Mesendoderm (in vitro differentiated cells): ENCODE measurements at regions not wholly inside any gene's neighbourhood (a gene's known extent, or its start where the extent isn't known, plus 50 kb on each side); places are given as distances from the start of the nearest gene placed in this dataset.

ENCODE experiments used
- DNase-seq: peaks from one replicate; pipeline ENCODE4 v3.0.0; 2013
- H2AK5ac ChIP-seq: 2 replicates; pipeline ENCODE4 v1.6.1; 2013; ENCODE audit warnings: low read length, inconsistent platforms
- H2BK120ac ChIP-seq: 2 replicates; pipeline ENCODE4 v1.6.1; 2013; ENCODE audit warnings: low read depth, mild to moderate bottlenecking, low read length, moderate library complexity, mixed read lengths
- H2BK15ac ChIP-seq: replicated peaks from 2 replicates; pipeline ENCODE4 v1.6.1; 2013; ENCODE audit warnings: low read depth, mild to moderate bottlenecking, moderate library complexity
- H2BK5ac ChIP-seq: 2 replicates; pipeline ENCODE4 v1.6.1; 2013; ENCODE audit warnings: low read length, inconsistent platforms
- H3K18ac ChIP-seq: 2 replicates; pipeline ENCODE4 v1.6.1; 2013; ENCODE audit warnings: mild to moderate bottlenecking, low read length, mixed read lengths
- H3K23ac ChIP-seq: one replicate; pipeline ENCODE4 v1.6.1; 2013; ENCODE audit warnings: low read length
- H3K27ac ChIP-seq: 2 replicates; pipeline ENCODE4 v1.5.1; 2013; ENCODE audit warnings: low read depth, mild to moderate bottlenecking, inconsistent platforms, low read length, moderate library complexity
- H3K27me3 ChIP-seq: 2 replicates; pipeline ENCODE4 v1.6.1; 2013; ENCODE audit warnings: low read length, control low read depth, mild to moderate bottlenecking, inconsistent platforms; ENCODE audit not compliant: insufficient read depth, poor library complexity
- H3K36me3 ChIP-seq: 2 replicates; pipeline ENCODE4 v1.6.1; 2013; ENCODE audit warnings: low read length, inconsistent platforms; ENCODE audit not compliant: control insufficient read depth, insufficient read depth
- H3K4ac ChIP-seq: one replicate; pipeline ENCODE4 v1.6.1; 2013; ENCODE audit warnings: low read depth, mild to moderate bottlenecking, low read length, moderate library complexity
- H3K4me1 ChIP-seq: 2 replicates; pipeline ENCODE4 v1.6.1; 2013; ENCODE audit warnings: low read depth, low read length, inconsistent platforms; ENCODE audit not compliant: control insufficient read depth
- H3K4me2 ChIP-seq: 2 replicates; pipeline ENCODE4 v1.6.1; 2013; ENCODE audit warnings: low read length
- H3K4me3 ChIP-seq: 2 replicates; pipeline ENCODE4 v1.5.1; 2013; ENCODE audit warnings: mild to moderate bottlenecking, low read length
- H3K56ac ChIP-seq: one replicate; pipeline ENCODE4 v1.6.1; 2013; ENCODE audit warnings: low read length
- H3K79me1 ChIP-seq: 2 replicates; pipeline ENCODE4 v1.6.1; 2013; ENCODE audit warnings: low read length, inconsistent platforms
- H3K79me2 ChIP-seq: 2 replicates; pipeline ENCODE4 v1.6.1; 2013; ENCODE audit warnings: mild to moderate bottlenecking, low read length; ENCODE audit not compliant: control insufficient read depth, insufficient read depth
- H3K9ac ChIP-seq: 2 replicates; pipeline ENCODE4 v1.6.1; 2013; ENCODE audit warnings: low read length, inconsistent platforms
- H4K5ac ChIP-seq: one replicate; pipeline ENCODE4 v1.6.1; 2013; ENCODE audit warnings: low read length
- H4K8ac ChIP-seq: one replicate; pipeline ENCODE4 v1.6.1; 2013; ENCODE audit warnings: low read depth, mild to moderate bottlenecking, control low read depth, low read length, moderate library complexity
- WGBS: extraction: QIAGEN DNeasy Blood & Tissue Kit; methylation state at CpG from one replicate; pipeline ENCODE4 v1.1.7; 2013; ENCODE audit warnings: low lambda C conversion rate, missing lambda C conversion rate; ENCODE audit not compliant: insufficient coverage; ENCODE audit errors: extremely low coverage; 5-methylcytosine and 5-hydroxymethylcytosine counted together

DNA sequence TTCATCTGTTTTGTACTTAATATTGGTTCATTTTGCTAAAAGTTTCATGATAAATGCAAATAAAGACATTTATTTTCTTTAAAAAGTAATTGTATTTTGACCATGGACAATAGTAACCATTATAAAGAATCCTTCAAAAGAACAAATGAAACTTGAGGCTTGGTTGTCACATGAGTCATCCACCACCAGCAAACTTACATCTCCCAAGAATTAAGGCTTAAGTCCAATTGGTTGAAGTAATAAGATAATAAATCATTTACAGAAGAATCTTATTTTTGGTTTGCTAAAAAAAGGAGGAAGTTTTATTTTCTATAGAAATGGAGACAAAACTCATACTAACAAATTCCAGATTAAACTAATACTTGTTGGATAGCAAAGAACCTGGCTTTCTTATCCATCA lies 84.8 kb upstream of the KITLG start:
- Histone ChIP-seq H3K27me3 (no peaks in the 10 kb centered on the region), H3K4me3 (no peak overlapping the region), H3K79me1 (no peaks in the 10 kb centered on the region), H4K5ac (no peak overlapping the region), H2BK15ac (no peak overlapping the region), H3K18ac (no peak overlapping the region), H3K79me2 (no peaks in the 10 kb centered on the region), H3K9ac (no peak overlapping the region), H3K36me3 (no peaks in the 10 kb centered on the region), H3K4ac (no peak overlapping the region), H4K8ac (no peak overlapping the region), H2AK5ac (no peak overlapping the region), H3K27ac (no peak overlapping the region), H3K23ac (no peak overlapping the region), H2BK5ac (no peak overlapping the region), H2BK120ac (no peak overlapping the region), H3K4me1 (no peaks in the 10 kb centered on the region), H3K4me2 (no peak overlapping the region), H3K56ac (no peak overlapping the region)
- DNase-seq = no peak

GRCh38 chr12:88662961-88663360 lies 82.7 kb upstream of the KITLG start:
- Histone ChIP-seq H4K5ac (no peak overlapping the region), H2BK5ac (no peak overlapping the region), H4K8ac (no peak overlapping the region), H3K18ac (no peak overlapping the region), H2BK120ac (no peak overlapping the region), H3K36me3 (no peaks in the 10 kb centered on the region), H2AK5ac (no peak overlapping the region), H3K79me1 (no peaks in the 10 kb centered on the region), H2BK15ac (no peak overlapping the region), H3K4me3 (no peak overlapping the region), H3K23ac (no peak overlapping the region), H3K27ac (no peak overlapping the region), H3K9ac (no peak overlapping the region), H3K79me2 (no peaks in the 10 kb centered on the region), H3K56ac (no peak overlapping the region), H3K4ac (no peak overlapping the region), H3K27me3 (no peaks in the 10 kb centered on the region), H3K4me1 (no peaks in the 10 kb centered on the region), H3K4me2 (no peak overlapping the region)
- no CpG with 5 or more reads among the region's 1 CpG for WGBS
- no peak for DNase-seq

- Histone ChIP-seq H2BK5ac (no peak overlapping the region), H3K23ac (no peak overlapping the region), H3K4ac (no peak overlapping the region), H3K4me2 (no peak overlapping the region), H3K27ac (no peak overlapping the region), H3K4me1 (no peaks in the 10 kb centered on the region), H2AK5ac (no peak overlapping the region), H2BK15ac (no peak overlapping the region), H3K36me3 (no peaks in the 10 kb centered on the region), H3K56ac (no peak overlapping the region), H4K5ac (no peak overlapping the region), H3K4me3 (no peak overlapping the region), H3K79me1 (no peaks in the 10 kb centered on the region), H3K18ac (no peak overlapping the region), H2BK120ac (no peak overlapping the region), H3K79me2 (no peaks in the 10 kb centered on the region), H4K8ac (no peak overlapping the region), H3K9ac (no peak overlapping the region), H3K27me3 (no peaks in the 10 kb centered on the region)
- no peak for DNase-seq
- no CpG with 5 or more reads among the region's 1 CpG for WGBS
Measured at GRCh38 chr12:88662093-88662492, 81.8 kb upstream of the KITLG start.

DNA sequence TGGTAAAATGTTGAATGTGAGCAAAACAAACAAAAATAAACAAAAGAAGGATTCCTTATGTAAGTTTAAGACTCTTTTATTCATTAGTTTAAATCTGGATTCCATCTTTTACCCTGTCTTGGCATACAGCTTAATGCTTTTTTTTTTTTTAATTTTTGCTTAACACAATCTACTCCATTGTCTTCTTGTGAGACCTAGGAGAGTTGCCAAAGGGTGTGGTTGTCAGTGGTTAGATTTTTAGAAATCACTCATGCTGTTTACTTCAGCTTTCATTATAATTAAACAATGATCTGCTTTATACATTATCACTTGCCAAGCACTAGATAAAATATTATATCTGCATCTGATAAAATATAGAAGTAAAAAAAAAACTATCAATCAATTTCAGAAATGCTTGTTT lies 77.7 kb upstream of the KITLG start:
- no peak overlapping the region for H2BK5ac ChIP-seq
- no peak overlapping the region for H4K5ac ChIP-seq
- no peak overlapping the region for H2BK120ac ChIP-seq
- H2BK15ac ChIP-seq = no peak overlapping the region
- no peak overlapping the region for H3K27ac ChIP-seq
- no peak overlapping the region for H3K56ac ChIP-seq
- no peak for DNase-seq
- H3K4me2 ChIP-seq = no peak overlapping the region
- no peaks in the 10 kb centered on the region for H3K4me1 ChIP-seq
- H3K79me2 ChIP-seq = no peaks in the 10 kb centered on the region
- no peak overlapping the region for H3K18ac ChIP-seq
- no peaks in the 10 kb centered on the region for H3K36me3 ChIP-seq
- H4K8ac ChIP-seq = no peak overlapping the region
- no peaks in the 10 kb centered on the region for H3K27me3 ChIP-seq
- no peak overlapping the region for H3K23ac ChIP-seq
- H3K79me1 ChIP-seq = no peaks in the 10 kb centered on the region
- H2AK5ac ChIP-seq = no peak overlapping the region
- H3K4me3 ChIP-seq = no peak overlapping the region
- no peak overlapping the region for H3K4ac ChIP-seq
- H3K9ac ChIP-seq = no peak overlapping the region

DNA sequence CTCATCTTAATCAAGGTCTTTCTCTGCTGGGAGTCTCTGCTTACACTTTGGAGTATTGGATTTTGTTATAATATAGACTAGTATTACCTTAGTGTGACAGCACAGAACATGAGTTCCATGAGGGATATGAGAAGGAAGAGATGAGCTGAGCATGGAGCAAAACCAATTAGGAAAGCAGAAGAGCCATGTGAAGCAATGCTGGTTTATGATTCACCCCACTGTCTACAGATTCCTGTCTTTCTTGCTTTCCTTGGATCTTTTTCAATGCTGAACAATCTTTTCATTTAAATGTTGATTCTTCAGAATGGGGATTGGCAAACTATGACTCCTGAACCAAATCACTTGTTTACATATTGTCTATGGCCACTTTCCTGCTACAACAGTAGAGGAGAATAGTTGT lies 70.4 kb upstream of the KITLG start:
- Histone ChIP-seq H2BK120ac (no peak overlapping the region), H3K79me2 (no peaks in the 10 kb centered on the region)
- no peak for DNase-seq

DNA sequence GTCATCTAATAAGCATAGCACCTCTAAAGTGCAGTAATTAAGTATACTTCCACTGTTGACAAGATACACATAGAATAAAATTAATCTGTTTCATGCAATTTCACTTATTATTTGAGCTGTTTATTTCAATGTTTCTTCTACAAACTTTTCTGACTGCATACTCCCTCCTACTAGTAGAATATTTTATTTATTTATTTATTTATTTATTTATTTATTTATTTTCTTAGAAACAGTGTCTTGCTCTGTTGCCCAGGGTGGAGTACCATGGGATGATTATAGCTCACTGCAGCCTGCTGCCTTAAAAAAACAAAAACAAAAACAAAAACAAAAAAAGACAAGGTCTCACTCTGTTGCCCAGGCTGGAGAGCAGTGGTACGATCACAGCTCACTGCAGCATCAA lies 68.4 kb upstream of the KITLG start:
- H3K4me2 ChIP-seq = no peak overlapping the region
- no peaks in the 10 kb centered on the region for H3K79me1 ChIP-seq
- no CpG with 5 or more reads among the region's 1 CpG for WGBS
- H3K4ac ChIP-seq = no peak overlapping the region
- no peak overlapping the region for H4K8ac ChIP-seq
- DNase-seq = no peak
- H3K9ac ChIP-seq = no peak overlapping the region
- H3K56ac ChIP-seq = no peak overlapping the region
- H4K5ac ChIP-seq = no peak overlapping the region
- no peak overlapping the region for H3K23ac ChIP-seq
- H2BK120ac ChIP-seq = no peak overlapping the region
- no peaks in the 10 kb centered on the region for H3K36me3 ChIP-seq
- no peak overlapping the region for H3K18ac ChIP-seq
- no peaks in the 10 kb centered on the region for H3K4me1 ChIP-seq
- no peaks in the 10 kb centered on the region for H3K79me2 ChIP-seq
- no peak overlapping the region for H2AK5ac ChIP-seq
- no peak overlapping the region for H2BK15ac ChIP-seq
- no peak overlapping the region for H2BK5ac ChIP-seq
- no peak overlapping the region for H3K4me3 ChIP-seq
- no peaks in the 10 kb centered on the region for H3K27me3 ChIP-seq
- no peak overlapping the region for H3K27ac ChIP-seq

More for the DNA sequence above, 70.4 kb upstream of the KITLG start:
- H3K4ac ChIP-seq = no peak overlapping the region
- no peak overlapping the region for H2BK15ac ChIP-seq
- no peak overlapping the region for H4K8ac ChIP-seq
- H4K5ac ChIP-seq = no peak overlapping the region
- H3K18ac ChIP-seq = no peak overlapping the region
- H3K4me2 ChIP-seq = no peak overlapping the region
- H3K4me3 ChIP-seq = no peak overlapping the region
- no peaks in the 10 kb centered on the region for H3K4me1 ChIP-seq
- no peak overlapping the region for H3K23ac ChIP-seq
- H3K27me3 ChIP-seq = no peaks in the 10 kb centered on the region
- no peak overlapping the region for H3K9ac ChIP-seq
- H3K79me1 ChIP-seq = no peaks in the 10 kb centered on the region
- H3K36me3 ChIP-seq = no peaks in the 10 kb centered on the region
- H2BK5ac ChIP-seq = no peak overlapping the region
- H3K56ac ChIP-seq = no peak overlapping the region
- no peak overlapping the region for H3K27ac ChIP-seq
- no peak overlapping the region for H2AK5ac ChIP-seq
